ENCODE measurements at regions not wholly inside any gene's neighbourhood (a gene's known extent, or its start where the extent isn't known, plus 50 kb on each side); places are given as distances from the start of the nearest gene placed in this dataset.

DNA sequence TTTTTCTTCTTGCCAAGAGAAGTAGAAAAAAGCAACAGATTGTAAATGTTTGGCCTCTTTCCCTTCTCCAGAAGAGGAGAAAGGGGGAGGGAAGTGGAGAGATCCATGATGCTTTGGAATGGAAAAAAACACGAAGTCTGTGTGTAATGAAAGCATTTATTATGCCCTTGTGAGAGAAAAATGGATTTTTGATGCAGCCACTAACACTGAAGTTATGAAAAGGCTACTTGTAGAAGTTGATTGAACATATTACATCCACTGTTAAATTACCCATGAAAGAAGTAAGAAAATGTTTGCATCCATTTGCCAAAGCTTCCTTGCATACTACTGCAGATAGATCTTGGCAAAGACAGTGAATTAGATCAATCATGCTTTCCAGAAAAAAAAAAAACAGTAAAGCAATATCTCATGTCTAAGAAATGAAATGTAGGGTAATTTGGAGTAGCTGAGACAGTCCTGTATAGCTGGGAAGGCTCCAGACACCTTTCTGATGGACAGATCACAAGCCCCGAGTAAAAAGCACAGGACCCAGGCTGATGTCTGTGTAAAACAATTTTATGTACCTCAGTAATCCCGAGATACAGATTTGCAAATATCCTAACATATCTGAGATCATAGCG lies 295.5 kb downstream of the PLOD2 start:
- TF ChIP-seq, protein P1, sequence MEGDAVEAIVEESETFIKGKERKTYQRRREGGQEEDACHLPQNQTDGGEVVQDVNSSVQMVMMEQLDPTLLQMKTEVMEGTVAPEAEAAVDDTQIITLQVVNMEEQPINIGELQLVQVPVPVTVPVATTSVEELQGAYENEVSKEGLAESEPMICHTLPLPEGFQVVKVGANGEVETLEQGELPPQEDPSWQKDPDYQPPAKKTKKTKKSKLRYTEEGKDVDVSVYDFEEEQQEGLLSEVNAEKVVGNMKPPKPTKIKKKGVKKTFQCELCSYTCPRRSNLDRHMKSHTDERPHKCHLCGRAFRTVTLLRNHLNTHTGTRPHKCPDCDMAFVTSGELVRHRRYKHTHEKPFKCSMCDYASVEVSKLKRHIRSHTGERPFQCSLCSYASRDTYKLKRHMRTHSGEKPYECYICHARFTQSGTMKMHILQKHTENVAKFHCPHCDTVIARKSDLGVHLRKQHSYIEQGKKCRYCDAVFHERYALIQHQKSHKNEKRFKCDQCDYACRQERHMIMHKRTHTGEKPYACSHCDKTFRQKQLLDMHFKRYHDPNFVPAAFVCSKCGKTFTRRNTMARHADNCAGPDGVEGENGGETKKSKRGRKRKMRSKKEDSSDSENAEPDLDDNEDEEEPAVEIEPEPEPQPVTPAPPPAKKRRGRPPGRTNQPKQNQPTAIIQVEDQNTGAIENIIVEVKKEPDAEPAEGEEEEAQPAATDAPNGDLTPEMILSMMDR (conservative IDR thresholded peaks at IDR 0.05): no peak
- no peak for TF ChIP-seq EZH2 (IDR thresholded peaks at IDR 0.05; ENCODE audit: low read depth)

All from PC-9 (cell line).